ENCODE measurements at regions not wholly inside any gene's neighbourhood (a gene's known extent, or its start where the extent isn't known, plus 50 kb on each side); places are given as distances from the start of the nearest gene placed in this dataset.

GRCh38 chr12:13375583-13376345 is 179.2 kb downstream of the EMP1 start:
- DNase-seq (ENCODE audit: low read depth) = no peak
- H3K4me3 ChIP-seq (ENCODE audit: low read depth, low read length) = no peak overlapping the region
- TF ChIP-seq CTCF (IDR thresholded peaks at IDR 0.05; ENCODE audit: insufficient read depth, low read depth, low read length, missing control alignments) = no peak

DNA sequence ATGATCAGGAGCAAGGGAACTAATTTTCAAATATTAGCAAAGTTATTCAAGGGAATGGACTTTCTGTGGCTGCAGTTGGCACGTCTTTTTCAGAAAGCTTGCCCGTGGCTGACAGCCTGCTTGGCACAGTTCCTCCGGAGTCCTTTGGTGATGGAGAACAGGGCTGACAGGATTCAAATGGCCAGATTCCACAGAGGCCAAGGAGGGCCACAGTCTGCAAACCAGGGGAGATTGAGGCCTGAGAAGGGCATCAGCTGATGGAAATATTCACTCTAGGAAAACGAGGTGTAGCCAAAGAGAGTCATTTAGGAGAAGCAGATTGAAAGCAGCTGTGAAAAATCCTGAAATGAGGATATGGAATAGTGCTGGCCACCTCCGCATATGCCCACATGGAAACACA is 178.3 kb downstream of the EMP1 start:
- H3K4me3 ChIP-seq (ENCODE audit: low read depth, low read length) = no peak overlapping the region
- no peak for TF ChIP-seq CTCF (IDR thresholded peaks at IDR 0.05; ENCODE audit: insufficient read depth, low read depth, low read length, missing control alignments)
- DNase-seq (ENCODE audit: low read depth) = no peak

GRCh38 chr12:13373803-13374202 is 177.3 kb downstream of the EMP1 start:
- no peak for TF ChIP-seq CTCF (IDR thresholded peaks at IDR 0.05; ENCODE audit: insufficient read depth, low read depth, low read length, missing control alignments)
- DNase-seq (ENCODE audit: low read depth) = no peak
- no peak overlapping the region for H3K4me3 ChIP-seq (ENCODE audit: low read depth, low read length)

GRCh38 chr12:13373131-13373530 is 176.6 kb downstream of the EMP1 start:
- H3K4me3 ChIP-seq (ENCODE audit: low read depth, low read length) = no peak overlapping the region
- TF ChIP-seq CTCF (IDR thresholded peaks at IDR 0.05; ENCODE audit: insufficient read depth, low read depth, low read length, missing control alignments) = no peak
- DNase-seq (ENCODE audit: low read depth) = no peak

- no peak overlapping the region for H3K4me3 ChIP-seq (ENCODE audit: low read depth, low read length)
- no peak for TF ChIP-seq CTCF (IDR thresholded peaks at IDR 0.05; ENCODE audit: insufficient read depth, low read depth, low read length, missing control alignments)
- no peak for DNase-seq (ENCODE audit: low read depth)
Observed at GRCh38 chr12:13372386-13372785, 175.9 kb downstream of the EMP1 start.

GRCh38 chr12:13371797-13372196 is 175.3 kb downstream of the EMP1 start:
- no peak for TF ChIP-seq CTCF (IDR thresholded peaks at IDR 0.05; ENCODE audit: insufficient read depth, low read depth, low read length, missing control alignments)
- no peak for DNase-seq (ENCODE audit: low read depth)
- H3K4me3 ChIP-seq (ENCODE audit: low read depth, low read length) = no peak overlapping the region

DNA sequence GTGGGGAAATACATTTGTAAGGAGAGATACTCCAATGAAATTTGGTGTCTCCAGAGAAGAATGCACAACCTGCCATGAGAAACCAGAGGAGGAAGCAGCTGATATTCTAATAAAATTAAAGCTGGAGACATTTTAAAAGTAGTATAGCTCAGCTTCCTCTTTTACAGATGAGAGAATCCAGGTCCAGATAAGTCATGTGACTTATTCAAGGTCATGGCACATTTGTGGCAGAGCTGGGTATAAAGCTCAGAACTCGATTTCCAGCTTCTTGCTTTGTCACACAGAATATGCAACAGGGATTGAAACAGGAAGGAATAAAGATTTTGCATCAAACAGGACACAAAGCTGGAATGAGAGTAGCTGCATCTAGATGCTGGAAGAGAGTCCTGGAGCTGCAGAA is 174.8 kb downstream of the EMP1 start:
- H3K4me3 ChIP-seq (ENCODE audit: low read depth, low read length) = no peak overlapping the region
- TF ChIP-seq CTCF (IDR thresholded peaks at IDR 0.05; ENCODE audit: insufficient read depth, low read depth, low read length, missing control alignments) = no peak
- DNase-seq (ENCODE audit: low read depth) = no peak
